ENCODE measurements at regions not wholly inside any gene's neighbourhood (a gene's known extent, or its start where the extent isn't known, plus 50 kb on each side); places are given as distances from the start of the nearest gene placed in this dataset.
"Not testable (repeated sequence)": the region's sequence is repeated elsewhere in the genome, so short reads cannot be mapped to it uniquely, and the experiment has no call there.

- DNase-seq (ENCODE audit: low read depth), result no peak
- TF ChIP-seq CTCF (IDR thresholded peaks at IDR 0.05; ENCODE audit: low read depth, low read length, missing control alignments), result no peak
- no peak overlapping the region for H3K4me3 ChIP-seq (ENCODE audit: low read depth, low read length)
Observed at GRCh38 chr5:135095052-135095715, 61.2 kb upstream of the PITX1 start.

- TF ChIP-seq CTCF (IDR thresholded peaks at IDR 0.05; ENCODE audit: low read depth, low read length, missing control alignments), result no peak
- no peak overlapping the region for H3K4me3 ChIP-seq (ENCODE audit: low read depth, low read length)
- no peak for DNase-seq (ENCODE audit: low read depth)
Observed at GRCh38 chr5:135094339-135095051, 60.5 kb upstream of the PITX1 start.

- DNase-seq (ENCODE audit: low read depth); H3K4me3 ChIP-seq (ENCODE audit: low read depth, low read length): not testable (repeated sequence)
Observed at GRCh38 chr5:135093483-135093882, 59.5 kb upstream of the PITX1 start.

- no peak overlapping the region for H3K4me3 ChIP-seq (ENCODE audit: low read depth, low read length)
- no peak for DNase-seq (ENCODE audit: low read depth)
- TF ChIP-seq CTCF (IDR thresholded peaks at IDR 0.05; ENCODE audit: low read depth, low read length, missing control alignments), result no peak
Observed at GRCh38 chr5:135092476-135092875, 58.4 kb upstream of the PITX1 start.

- DNase-seq (ENCODE audit: low read depth), result no peak
- no peak for TF ChIP-seq CTCF (IDR thresholded peaks at IDR 0.05; ENCODE audit: low read depth, low read length, missing control alignments)
- H3K4me3 ChIP-seq (ENCODE audit: low read depth, low read length), result no peak overlapping the region
Observed at GRCh38 chr5:135091286-135091685, 57.3 kb upstream of the PITX1 start.

- no peak for TF ChIP-seq CTCF (IDR thresholded peaks at IDR 0.05; ENCODE audit: low read depth, low read length, missing control alignments)
- no peak overlapping the region for H3K4me3 ChIP-seq (ENCODE audit: low read depth, low read length)
- DNase-seq (ENCODE audit: low read depth), result no peak
Observed at GRCh38 chr5:135089912-135090311, 55.9 kb upstream of the PITX1 start.

- no peak for DNase-seq (ENCODE audit: low read depth)
- no peak overlapping the region for H3K4me3 ChIP-seq (ENCODE audit: low read depth, low read length)
- TF ChIP-seq CTCF (IDR thresholded peaks at IDR 0.05; ENCODE audit: low read depth, low read length, missing control alignments), result no peak
Observed at GRCh38 chr5:135088911-135089310, 54.9 kb upstream of the PITX1 start.
